MCF 10A (cell line): ENCODE measurements at regions not wholly inside any gene's neighbourhood (a gene's known extent, or its start where the extent isn't known, plus 50 kb on each side); places are given as distances from the start of the nearest gene placed in this dataset.
A peak's percentile ranks its signal among the peaks of the same experiment; 100 is the strongest.

ENCODE experiments used
- BruUV-seq: library from RNA; stranded (reverse); fragments of 400-500 nt; replicated peaks from 2 replicates; lab custom pipeline; 2021; lab: Mats Ljungman, UMichigan
- CTCF ChIA-PET: fragments of 300-600 bp; sonication (Branson Sonifier 250); formaldehyde crosslinking; extraction: SDS; loops from one replicate; lab custom pipeline; 2021; ENCODE audit warnings: antibody characterized with exemption, inconsistent platforms; lab: Yijun Ruan, JAX
- POLR2A ChIA-PET: fragments of 300-600, 350-650 bp; sonication (Branson Sonifier 250); formaldehyde crosslinking; extraction: SDS; loops from one replicate; lab custom pipeline; 2020; ENCODE audit warnings: antibody characterized with exemption, inconsistent platforms; lab: Yijun Ruan, JAX
- DNase-seq: peaks from one replicate; pipeline ENCODE4 v3.0.0-alpha.2; 2018; ENCODE audit not compliant: unreplicated experiment
- H3K27ac Mint-ChIP-seq: one replicate; pipeline ENCODE4 v1.8.0; 2022; ENCODE audit warnings: mild to moderate bottlenecking, low read depth, mixed read lengths; ENCODE audit not compliant: unreplicated experiment
- H3K27me3 Mint-ChIP-seq: one replicate; pipeline ENCODE4 v1.8.0; 2022; ENCODE audit warnings: mixed read lengths; ENCODE audit not compliant: insufficient read depth, unreplicated experiment
- H3K36me3 Mint-ChIP-seq: one replicate; pipeline ENCODE4 v1.8.0; 2022; ENCODE audit warnings: mild to moderate bottlenecking, moderate library complexity, mixed read lengths; ENCODE audit not compliant: insufficient read depth, unreplicated experiment
- H3K4me1 Mint-ChIP-seq: one replicate; pipeline ENCODE4 v1.8.0; 2022; ENCODE audit warnings: mixed read lengths; ENCODE audit not compliant: insufficient read depth, unreplicated experiment
- H3K4me3 Mint-ChIP-seq: one replicate; pipeline ENCODE4 v1.8.0; 2022; ENCODE audit warnings: mild to moderate bottlenecking, moderate library complexity, mixed read lengths; ENCODE audit not compliant: unreplicated experiment
- H3K9me3 Mint-ChIP-seq: one replicate; pipeline ENCODE4 v1.8.0; 2022; ENCODE audit warnings: mixed read lengths; ENCODE audit not compliant: unreplicated experiment
- CTCF ChIP-seq: fragments of 200-600 bp; IDR thresholded peaks from one replicate; pipeline ENCODE4 v1.8.0; 2022; ENCODE audit warnings: antibody characterized with exemption, mild to moderate bottlenecking; ENCODE audit not compliant: unreplicated experiment
- intact Hi-C: fragments of 100-400 bp; cut with micrococcal nuclease; formaldehyde crosslinking; loops from 2 replicates; pipeline ENCODE4 v1.14.1; 2022

- BruUV-seq = no TSS peak
- Mint-ChIP-seq H3K4me3 (no peak overlapping the region), H3K27me3 (no peaks in the 10 kb centered on the region), H3K9me3 (no peaks in the 10 kb centered on the region), H3K27ac (no peak overlapping the region), H3K4me1 (no peaks in the 10 kb centered on the region), H3K36me3 (no peaks in the 10 kb centered on the region)
- no peak for DNase-seq
- CTCF ChIA-PET = no interaction called here
- intact Hi-C loops = no loop called here
- no peak for TF ChIP-seq CTCF
- POLR2A ChIA-PET = no interaction called here
Observed at GRCh38 chr4:125155251-125155650, 159.5 kb upstream of the FAT4 start.

- no peaks in the 10 kb centered on the region for H3K27me3 Mint-ChIP-seq
- no peaks in the 10 kb centered on the region for H3K9me3 Mint-ChIP-seq
- no peaks in the 10 kb centered on the region for H3K36me3 Mint-ChIP-seq
- H3K4me1 Mint-ChIP-seq = no peaks in the 10 kb centered on the region
- intact Hi-C loops = no loop called here
- no peak overlapping the region for H3K4me3 Mint-ChIP-seq
- ChIA-PET POLR2A (interaction anchor here (0.5 to 1.3 kb wide), 7 partner anchors 9 to 188 kb away, joined by 3 to 6 read pairs (median 3); no protein-coding TSS in a partner anchor), CTCF (no interaction called here)
- TF ChIP-seq CTCF = no peak
- peak; percentile 32 for DNase-seq
- H3K27ac Mint-ChIP-seq = no peak overlapping the region
- BruUV-seq = no TSS peak
Observed at GRCh38 chr4:125140966-125141495, 173.7 kb upstream of the FAT4 start.

GRCh38 chr4:125135652-125136051 lies 179.1 kb upstream of the FAT4 start:
- ChIA-PET POLR2A (interaction anchor here (1.0 kb wide), 1 partner anchor 29 kb away, joined by 5 read pairs; no protein-coding TSS in a partner anchor), CTCF (no interaction called here)
- H3K9me3 Mint-ChIP-seq = no peaks in the 10 kb centered on the region
- no peak overlapping the region for H3K27ac Mint-ChIP-seq
- intact Hi-C loops = no loop called here
- no peak for DNase-seq
- H3K36me3 Mint-ChIP-seq = no peaks in the 10 kb centered on the region
- no peak for TF ChIP-seq CTCF
- no peaks in the 10 kb centered on the region for H3K27me3 Mint-ChIP-seq
- no peaks in the 10 kb centered on the region for H3K4me1 Mint-ChIP-seq
- no TSS peak for BruUV-seq
- no peak overlapping the region for H3K4me3 Mint-ChIP-seq

- TF ChIP-seq CTCF = no peak
- no peaks in the 10 kb centered on the region for H3K27me3 Mint-ChIP-seq
- POLR2A ChIA-PET = interaction anchor here (1.1 kb wide), 1 partner anchor 20 kb away, joined by 3 read pairs; no protein-coding TSS in a partner anchor
- intact Hi-C loops = no loop called here
- no TSS peak for BruUV-seq
- no peaks in the 10 kb centered on the region for H3K4me1 Mint-ChIP-seq
- H3K36me3 Mint-ChIP-seq = no peaks in the 10 kb centered on the region
- CTCF ChIA-PET = no interaction called here
- H3K27ac Mint-ChIP-seq = no peak overlapping the region
- no peak overlapping the region for H3K4me3 Mint-ChIP-seq
- DNase-seq = no peak
- H3K9me3 Mint-ChIP-seq = no peaks in the 10 kb centered on the region
Observed at GRCh38 chr4:125132729-125133128, 182.0 kb upstream of the FAT4 start.
